IMR-90 (cell line): ENCODE measurements at regions not wholly inside any gene's neighbourhood (a gene's known extent, or its start where the extent isn't known, plus 50 kb on each side); places are given as distances from the start of the nearest gene placed in this dataset.

Experiments
- ATAC-seq: fragments of 200-7000 bp; cut with Tn5 transposase; 2 replicates; pipeline ENCODE4 v1.9.1; 2020; ENCODE audit warnings: low read depth, mild to moderate bottlenecking, moderate library complexity
- BruUV-seq: library from RNA; stranded (reverse); fragments of 400-500 nt; replicated peaks from 2 replicates; lab custom pipeline; 2021; lab: Mats Ljungman, UMichigan
- CTCF ChIA-PET: fragments of 300-600 bp; formaldehyde crosslinking; extraction: SDS; loops from one replicate; lab custom pipeline; 2021; ENCODE audit warnings: antibody characterized with exemption; lab: Yijun Ruan, JAX
- POLR2A ChIA-PET: fragments of 300-600 bp; sonication (Branson Sonifier 250); formaldehyde crosslinking; loops from one replicate; lab custom pipeline; 2022; ENCODE audit warnings: antibody characterized with exemption; ENCODE audit not compliant: unreplicated experiment; lab: Charles Lee
- DNase-seq: peaks from one replicate; pipeline ENCODE4 v3.0.0; 2013
- H2AFZ ChIP-seq: replicated peaks from 2 replicates; pipeline ENCODE3; 2013; ENCODE audit warnings: low read length, mild to moderate bottlenecking; ENCODE audit not compliant: poor library complexity
- H2AK5ac ChIP-seq: 2 replicates; pipeline ENCODE4 v1.6.1; 2013; ENCODE audit warnings: low read depth, low read length, inconsistent platforms
- H2AK9ac ChIP-seq: replicated peaks from 2 replicates; pipeline ENCODE3; 2013; ENCODE audit warnings: mild to moderate bottlenecking, low read depth, low read length, moderate library complexity; ENCODE audit not compliant: poor library complexity
- H2BK120ac ChIP-seq: 2 replicates; pipeline ENCODE4 v1.6.1; 2013; ENCODE audit warnings: low read depth, low read length, inconsistent platforms
- H2BK15ac ChIP-seq: 3 replicates; pipeline ENCODE4 v1.6.1; 2013; ENCODE audit warnings: low read depth, low read length, inconsistent platforms
- H2BK20ac ChIP-seq: 2 replicates; pipeline ENCODE4 v1.6.1; 2013; ENCODE audit warnings: low read depth, mild to moderate bottlenecking, inconsistent platforms, low read length, moderate library complexity
- H2BK5ac ChIP-seq: 2 replicates; pipeline ENCODE4 v1.6.1; 2013; ENCODE audit warnings: mild to moderate bottlenecking, low read depth, low read length, inconsistent platforms; ENCODE audit not compliant: poor library complexity, severe bottlenecking
- H3K14ac ChIP-seq: replicated peaks from 2 replicates; pipeline ENCODE4 v1.6.1; 2013; ENCODE audit warnings: low read depth, low read length, inconsistent platforms
- H3K18ac ChIP-seq: 2 replicates; pipeline ENCODE4 v1.6.1; 2013; ENCODE audit warnings: low read depth, low read length, control low read depth
- H3K23ac ChIP-seq: 2 replicates; pipeline ENCODE4 v1.6.1; 2013; ENCODE audit warnings: low read depth, low read length, inconsistent platforms
- H3K27ac ChIP-seq: 2 replicates; pipeline ENCODE4 v1.5.1; 2013; ENCODE audit warnings: mild to moderate bottlenecking, control low read depth, low read length; ENCODE audit not compliant: insufficient read depth
- H3K27me3 ChIP-seq: 2 replicates; pipeline ENCODE4 v1.6.1; 2013; ENCODE audit warnings: low read length; ENCODE audit not compliant: control insufficient read depth, insufficient read depth
- H3K36me3 ChIP-seq: 2 replicates; pipeline ENCODE4 v1.6.1; 2013; ENCODE audit warnings: low read length, mixed read lengths; ENCODE audit not compliant: control insufficient read depth, insufficient read depth
- H3K4ac ChIP-seq: 2 replicates; pipeline ENCODE4 v1.6.1; 2013; ENCODE audit warnings: low read depth, low read length, inconsistent platforms
- H3K4me1 ChIP-seq: 2 replicates; pipeline ENCODE4 v1.6.1; 2013; ENCODE audit warnings: low read length, mixed read lengths; ENCODE audit not compliant: control insufficient read depth, insufficient read depth
- H3K4me2 ChIP-seq: 2 replicates; pipeline ENCODE4 v1.6.1; 2013; ENCODE audit warnings: low read depth, mild to moderate bottlenecking, control low read depth, low read length, moderate library complexity
- H3K4me3 ChIP-seq: 2 replicates; pipeline ENCODE4 v1.5.1; 2013; ENCODE audit warnings: low read depth, mild to moderate bottlenecking, control low read depth, low read length, moderate library complexity; ENCODE audit not compliant: insufficient read depth
- H3K56ac ChIP-seq: 2 replicates; pipeline ENCODE4 v1.6.1; 2013; ENCODE audit warnings: low read length, inconsistent platforms; ENCODE audit not compliant: insufficient read depth; ENCODE audit errors: extremely low read depth
- H3K79me1 ChIP-seq, 2 experiments: 2 replicates each; pipeline ENCODE4 v1.6.1; 2013; ENCODE audit warnings: low read length in 2 of 2, inconsistent platforms in 1 of 2, low read depth in 1 of 2
- H3K9ac ChIP-seq: 2 replicates; pipeline ENCODE4 v1.6.1; 2013; ENCODE audit warnings: low read depth, low read length, control low read depth
- H3K9me1 ChIP-seq: 2 replicates; pipeline ENCODE4 v1.6.1; 2013; ENCODE audit warnings: low read length, inconsistent platforms; ENCODE audit not compliant: insufficient read depth
- H3K9me3 ChIP-seq: 2 replicates; pipeline ENCODE4 v1.6.1; 2013; ENCODE audit warnings: low read length; ENCODE audit not compliant: control insufficient read depth, insufficient read depth
- H4K20me1 ChIP-seq: 2 replicates; pipeline ENCODE4 v1.6.1; 2013; ENCODE audit warnings: low read length, inconsistent platforms; ENCODE audit not compliant: insufficient read depth
- H4K5ac ChIP-seq: 2 replicates; pipeline ENCODE4 v1.6.1; 2013; ENCODE audit warnings: mild to moderate bottlenecking, low read depth, low read length, control low read depth
- H4K8ac ChIP-seq, 2 experiments: 2 replicates each; pipeline ENCODE4 v1.6.1; 2013; ENCODE audit warnings: low read depth in 2 of 2, low read length in 2 of 2, control low read depth in 1 of 2, inconsistent platforms in 1 of 2
- H4K91ac ChIP-seq: 2 replicates; pipeline ENCODE4 v1.6.1; 2013; ENCODE audit warnings: low read depth, low read length, inconsistent platforms; ENCODE audit not compliant: insufficient read depth
- BHLHE40 ChIP-seq: fragments of 150-350 bp; IDR thresholded peaks from 2 replicates; pipeline ENCODE4 v1.6.1; 2016; ENCODE audit warnings: mild to moderate bottlenecking, low read depth, low read length
- CEBPB ChIP-seq: IDR thresholded peaks from 2 replicates; pipeline ENCODE4 v1.6.1; 2012; ENCODE audit warnings: low read depth, low read length, improper control_type of control experiment
- CHD1 ChIP-seq: IDR thresholded peaks from 2 replicates; pipeline ENCODE4 v1.6.1; 2012; ENCODE audit warnings: low read depth, low read length, improper control_type of control experiment
- CTCF ChIP-seq: conservative IDR thresholded peaks from 2 replicates; pipeline ENCODE4 v1.5.1; 2012; ENCODE audit warnings: mild to moderate bottlenecking, low read depth, low read length, improper control_type of control experiment
- ELK1 ChIP-seq: fragments of 150-350 bp; IDR thresholded peaks from 2 replicates; pipeline ENCODE4 v1.6.1; 2016; ENCODE audit warnings: low read depth, mild to moderate bottlenecking, low read length, moderate library complexity, borderline replicate concordance
- FOS ChIP-seq: fragments of 150-350 bp; IDR thresholded peaks from 2 replicates; pipeline ENCODE4 v1.6.1; 2016; ENCODE audit warnings: low read depth, low read length
- MAFK ChIP-seq: IDR thresholded peaks from 2 replicates; pipeline ENCODE4 v1.6.1; 2012; ENCODE audit warnings: low read depth, low read length, improper control_type of control experiment
- MAZ ChIP-seq: IDR thresholded peaks from 2 replicates; pipeline ENCODE4 v1.6.1; 2012; ENCODE audit warnings: low read depth, mild to moderate bottlenecking, low read length, improper control_type of control experiment, moderate library complexity, borderline replicate concordance
- MXI1 ChIP-seq: IDR thresholded peaks from 2 replicates; pipeline ENCODE4 v1.6.1; 2012; ENCODE audit warnings: low read depth, mild to moderate bottlenecking, low read length, moderate library complexity, borderline replicate concordance
- NFE2L2 ChIP-seq: fragments of 150-350 bp; IDR thresholded peaks from 2 replicates; pipeline ENCODE4 v1.6.1; 2016; ENCODE audit warnings: low read depth, mild to moderate bottlenecking, low read length
- POLR2A ChIP-seq: IDR thresholded peaks from 2 replicates; pipeline ENCODE4 v1.6.1; 2012; ENCODE audit warnings: mild to moderate bottlenecking, low read depth, low read length
- RAD21 ChIP-seq: IDR thresholded peaks from 2 replicates; pipeline ENCODE4 v1.6.1; 2012; ENCODE audit warnings: low read length, improper control_type of control experiment
- RCOR1 ChIP-seq: IDR thresholded peaks from 2 replicates; pipeline ENCODE4 v1.6.1; 2012; ENCODE audit warnings: mild to moderate bottlenecking, low read length, improper control_type of control experiment; ENCODE audit not compliant: insufficient replicate concordance
- RFX5 ChIP-seq: IDR thresholded peaks from 2 replicates; pipeline ENCODE4 v1.8.0; 2012; ENCODE audit warnings: low read depth, mild to moderate bottlenecking, low read length, moderate library complexity
- SMC3 ChIP-seq: fragments of 150-350 bp; IDR thresholded peaks from 2 replicates; pipeline ENCODE4 v1.6.1; 2016; ENCODE audit warnings: low read depth, mild to moderate bottlenecking, antibody characterized with exemption, low read length, moderate library complexity
- USF2 ChIP-seq: fragments of 150-350 bp; IDR thresholded peaks from 2 replicates; pipeline ENCODE4 v1.6.1; 2017; ENCODE audit warnings: mild to moderate bottlenecking, antibody characterized with exemption, low read length, low read depth
- WGBS, 2 experiments: methylation state at CpG; one replicate each; pipeline versions ENCODE4 v1.1.5 to v1.1.7; 2013; ENCODE audit warnings: missing lambda C conversion rate in 2 of 2; ENCODE audit not compliant: insufficient read length in 1 of 2; ENCODE audit errors: extremely low coverage in 2 of 2; 5-methylcytosine and 5-hydroxymethylcytosine counted together
- dilution Hi-C: fragments of 300-500 bp; cut with HindIII; formaldehyde crosslinking; loops from one replicate; pipeline ENCODE4 v1.14.3; 2018; ENCODE audit warnings: low sequenced_read_pairs; ENCODE audit not compliant: unreplicated experiment
- in situ Hi-C: fragments of 300-500 bp; cut with MboI; formaldehyde crosslinking; loops from 3 replicates; pipeline ENCODE4 v1.14.3; 2019; ENCODE audit warnings: low sequenced_read_pairs, inconsistent platforms, mixed read lengths
- intact Hi-C: fragments of 100-400 bp; cut with micrococcal nuclease; formaldehyde crosslinking; loops from 2 replicates; pipeline ENCODE4 v1.10.0; 2022

GRCh38 chr10:90276894-90277475 lies 575.6 kb downstream of the KIF20B start:
- ATAC-seq (no peak), DNase-seq (no peak)
- H3K18ac ChIP-seq = no peak overlapping the region
- H3K4me1 ChIP-seq = no peaks in the 10 kb centered on the region
- ChIA-PET CTCF (interaction anchor here (1.3 kb wide), 1 partner anchor 511 kb away, joined by 4 read pairs; no protein-coding TSS in a partner anchor), POLR2A (no interaction called here)
- intact Hi-C loops (loop anchor here (10.0 kb wide), 1 partner anchor 852 kb away; no protein-coding TSS in a partner anchor), in situ Hi-C loops (no loop called here), dilution Hi-C loops (no loop called here)
- H4K5ac ChIP-seq = no peak overlapping the region
- no peak overlapping the region for H4K8ac ChIP-seq
- no peak overlapping the region for H3K56ac ChIP-seq
- no peak overlapping the region for H3K4me3 ChIP-seq
- no peak overlapping the region for H2BK120ac ChIP-seq
- H3K79me1 ChIP-seq = no peaks in the 10 kb centered on the region
- no peak overlapping the region for H4K91ac ChIP-seq
- H3K4me2 ChIP-seq = no peak overlapping the region
- WGBS, 2 experiments = 40% methylated on average over 1 of the region's 4 CpGs; no CpG with 5 or more reads in 1 of the 2 experiments
- no peak overlapping the region for H3K27ac ChIP-seq
- no peak overlapping the region for H2BK20ac ChIP-seq
- H2AFZ ChIP-seq = no peak overlapping the region
- no peak overlapping the region for H3K4ac ChIP-seq
- no peak overlapping the region for H3K14ac ChIP-seq
- H3K9me3 ChIP-seq = no peaks in the 10 kb centered on the region
- no peak overlapping the region for H2BK15ac ChIP-seq
- H3K9me1 ChIP-seq = no peaks in the 10 kb centered on the region
- H2AK9ac ChIP-seq = no peak overlapping the region
- TF ChIP-seq RCOR1 = no peak
- no peak for TF ChIP-seq POLR2A
- TF ChIP-seq MXI1 = no peak
- TF ChIP-seq NFE2L2 = no peak
- no peak for TF ChIP-seq ELK1
- no peak for TF ChIP-seq RAD21
- TF ChIP-seq CEBPB = no peak
- no peak for TF ChIP-seq RFX5
- no peak for TF ChIP-seq SMC3
- TF ChIP-seq USF2 = no peak
- TF ChIP-seq CTCF = no peak
- TF ChIP-seq FOS = no peak
- no peak for TF ChIP-seq CHD1
- no peak for TF ChIP-seq BHLHE40
- no peak for TF ChIP-seq MAFK
- TF ChIP-seq MAZ = no peak
- H3K23ac ChIP-seq = no peak overlapping the region
- H2BK5ac ChIP-seq = no peak overlapping the region
- no peak overlapping the region for H2AK5ac ChIP-seq
- no TSS peak for BruUV-seq
- no peaks in the 10 kb centered on the region for H3K36me3 ChIP-seq
- peaks cover 3% of the 10 kb centered on the region for H3K27me3 ChIP-seq
- H3K9ac ChIP-seq = no peak overlapping the region
- H4K20me1 ChIP-seq = no peaks in the 10 kb centered on the region
